ENCODE measurements at regions not wholly inside any gene's neighbourhood (a gene's known extent, or its start where the extent isn't known, plus 50 kb on each side); places are given as distances from the start of the nearest gene placed in this dataset.

- TF ChIP-seq CTCF (conservative IDR thresholded peaks at IDR 0.05 in 1 of 2, IDR thresholded peaks at IDR 0.05 in 1 of 2; ENCODE audit: extremely low read depth in 1 of 2, insufficient read depth in 1 of 2, low read depth in 1 of 2, low read length in 2 of 2) (no peak), EZH2 (IDR thresholded peaks at IDR 0.05; ENCODE audit: borderline replicate concordance, low read length) (no peak)
Observed at GRCh38 chr12:97630356-97630755, 167.8 kb downstream of the RMST start.
